Adrenal gland (tissue), 5 donors: ENCODE measurements at regions not wholly inside any gene's neighbourhood (a gene's known extent, or its start where the extent isn't known, plus 50 kb on each side); places are given as distances from the start of the nearest gene placed in this dataset.

Experiments
- CTCF ChIP-seq, 6 experiments: fragments of 450-650 bp in 4 of 6; fragments of 200-600 bp in 2 of 6; sonication (generic) in 1 of 6; IDR thresholded peaks; 1 replicate in 5 of 6; 2 replicates in 1 of 6; pipeline versions ENCODE4 v1.5.1 to v1.8.0; 2016 to 2021; ENCODE audit warnings: antibody characterized with exemption in 6 of 6, mild to moderate bottlenecking in 2 of 6, moderate library complexity in 1 of 6
- POLR2A ChIP-seq, 2 donors: fragments of 450-650 bp; IDR thresholded peaks; one replicate each; pipeline ENCODE4 v1.6.1; 2017; ENCODE audit warnings: antibody characterized with exemption in 2 of 2, mild to moderate bottlenecking in 2 of 2, moderate library complexity in 1 of 2
- donor health status: DM: no; HTN: no; CAD: no.

DNA sequence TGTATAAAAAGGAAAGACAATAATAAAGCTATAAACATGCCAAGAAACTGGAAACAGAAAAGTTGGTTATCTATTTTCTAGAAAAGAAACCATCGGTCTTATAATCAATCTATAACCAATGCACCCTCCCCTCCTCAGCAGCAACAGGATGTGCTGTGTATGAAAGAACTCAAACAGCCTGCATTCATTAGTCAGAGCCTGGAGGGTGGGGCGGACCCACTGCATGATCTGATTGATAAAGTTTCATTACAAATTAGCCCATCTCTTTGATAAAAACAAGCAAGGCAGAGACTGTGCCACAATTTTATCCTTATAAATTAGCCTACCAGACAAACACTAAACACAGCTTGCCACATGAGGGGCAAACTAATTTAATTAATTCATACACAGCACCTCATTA lies 448.1 kb downstream of the BCAT1 start:
- TF ChIP-seq CTCF (IDR thresholded peaks at IDR 0.05) (no peak), POLR2A (IDR thresholded peaks at IDR 0.05) (no peak)
